ENCODE measurements at regions not wholly inside any gene's neighbourhood (a gene's known extent, or its start where the extent isn't known, plus 50 kb on each side); places are given as distances from the start of the nearest gene placed in this dataset.

DNA sequence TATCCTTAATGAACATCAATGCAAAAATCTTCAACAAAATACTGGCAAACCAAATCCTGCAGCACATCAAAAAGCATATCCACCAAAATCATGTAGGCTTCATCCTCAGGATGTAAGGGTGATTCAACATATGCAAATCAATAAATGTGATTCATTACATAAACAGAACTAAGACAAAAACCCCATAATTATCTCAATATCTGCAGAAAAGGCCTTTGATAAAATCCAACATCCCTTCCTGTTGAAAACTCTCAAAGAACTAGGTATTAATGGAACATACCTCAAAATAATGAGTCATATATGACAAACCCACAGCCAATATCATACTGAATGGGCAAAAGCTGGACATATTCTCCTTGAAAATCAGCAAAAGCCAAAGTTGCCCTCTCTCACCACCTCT lies 54.6 kb upstream of the DEPDC1 start:
- no peak for DNase-seq

DNA sequence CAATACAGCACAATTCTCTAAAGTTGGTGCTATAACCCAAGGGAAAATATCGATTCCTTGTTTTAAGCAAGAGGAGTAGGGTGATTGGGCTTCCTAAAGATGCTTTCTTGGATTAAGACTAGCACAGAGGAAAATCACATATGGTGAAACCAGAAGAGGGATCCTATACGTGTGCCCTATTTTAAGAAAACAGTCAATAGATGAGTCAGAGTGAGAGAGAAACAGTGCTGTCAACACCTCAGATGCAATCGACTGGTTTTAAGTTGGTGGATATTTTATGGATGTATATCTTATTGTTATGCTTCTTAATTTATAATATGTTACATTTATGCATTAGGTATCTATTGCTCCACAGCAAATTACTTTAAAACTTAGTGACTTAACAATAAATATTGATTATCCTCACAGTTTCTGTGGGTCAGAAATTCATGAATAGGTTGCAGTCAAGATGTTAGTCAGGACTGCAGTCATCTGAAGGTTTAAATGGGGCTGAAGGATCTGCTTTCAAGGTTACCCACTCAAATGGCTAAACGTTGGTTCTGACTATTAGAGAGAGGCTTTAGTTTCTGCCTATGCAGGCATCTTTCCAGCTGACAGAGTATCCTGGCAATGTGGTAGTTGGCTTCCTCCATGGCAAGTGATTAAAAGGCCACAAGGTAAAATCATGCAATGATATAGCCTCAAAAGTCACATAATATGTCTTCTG lies 61.6 kb upstream of the DEPDC1 start:
- DNase-seq = no peak

DNA sequence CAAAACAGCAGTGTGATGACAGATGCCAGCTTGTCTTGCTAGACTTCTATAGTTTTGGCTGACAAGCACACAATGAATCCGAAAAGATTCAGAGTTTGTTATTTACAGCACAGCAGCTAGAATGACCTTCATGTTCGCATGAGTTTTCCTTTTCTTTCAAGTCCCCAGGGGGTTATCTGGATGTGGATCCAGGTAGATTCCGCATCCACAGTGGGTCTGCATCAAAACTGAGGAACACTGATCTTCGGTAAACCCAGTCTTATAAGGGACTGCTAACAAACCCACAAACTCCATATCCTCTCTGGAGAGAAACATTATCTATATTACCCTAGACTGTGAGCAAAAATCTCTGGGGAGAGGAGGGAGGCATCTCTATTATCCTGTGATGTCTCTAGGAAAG lies 69.0 kb upstream of the DEPDC1 start:
- DNase-seq = no peak

DNA sequence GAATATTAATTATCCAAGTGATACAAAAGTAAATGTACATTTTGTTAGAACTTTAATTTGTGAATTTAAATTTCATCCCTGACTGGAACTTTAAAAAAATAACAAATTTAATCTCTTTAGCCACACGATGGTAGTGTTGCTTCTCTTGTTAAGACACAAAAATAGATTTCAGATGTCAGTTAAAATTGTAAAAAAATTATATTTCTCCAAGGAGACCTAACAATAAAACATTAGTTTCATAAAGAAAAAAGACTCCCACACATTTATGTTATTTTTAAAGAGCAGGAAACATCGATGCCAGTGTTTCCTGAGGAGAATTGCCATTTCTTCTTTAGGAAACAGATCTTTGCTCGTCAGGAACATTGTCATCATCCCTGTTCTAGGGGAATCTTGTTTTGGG lies 74.0 kb upstream of the DEPDC1 start:
- DNase-seq = no peak

DNA sequence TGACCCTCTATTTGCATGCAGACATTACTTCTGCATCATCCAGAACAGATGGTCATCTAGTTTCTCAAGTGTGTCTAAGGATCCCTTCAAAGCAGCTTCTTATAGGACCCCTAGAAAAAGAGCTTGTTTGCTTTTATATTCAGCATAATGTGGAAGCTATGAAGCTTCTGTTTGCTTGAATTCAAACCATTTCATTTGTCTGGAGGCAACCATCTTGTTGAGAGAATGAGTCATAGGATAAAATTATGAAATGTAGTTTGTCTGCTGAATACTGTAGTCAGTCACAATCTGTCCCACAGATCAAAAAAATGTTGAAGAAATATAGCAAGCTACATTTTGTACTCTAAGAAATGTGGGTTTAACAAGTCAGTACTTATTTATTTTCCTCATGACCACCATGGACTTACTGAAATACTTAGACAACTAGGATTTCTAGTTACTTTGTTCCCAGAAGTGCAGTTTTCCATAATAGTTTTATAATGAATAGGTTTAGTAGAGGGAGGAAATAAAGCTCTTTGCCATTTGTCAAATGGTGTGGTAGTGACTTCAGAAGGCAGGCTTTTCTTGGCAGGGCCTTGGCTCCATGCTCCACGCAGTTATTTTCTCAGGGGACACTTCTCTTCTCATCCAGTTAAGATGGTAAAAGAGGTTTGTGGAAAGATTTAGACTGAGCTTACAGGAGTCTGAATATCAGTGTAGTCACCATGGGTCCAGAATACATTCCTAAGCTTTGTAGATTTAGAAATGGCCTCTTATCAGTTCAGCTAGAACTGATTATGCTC lies 74.8 kb upstream of the DEPDC1 start:
- DNase-seq = no peak

DNA sequence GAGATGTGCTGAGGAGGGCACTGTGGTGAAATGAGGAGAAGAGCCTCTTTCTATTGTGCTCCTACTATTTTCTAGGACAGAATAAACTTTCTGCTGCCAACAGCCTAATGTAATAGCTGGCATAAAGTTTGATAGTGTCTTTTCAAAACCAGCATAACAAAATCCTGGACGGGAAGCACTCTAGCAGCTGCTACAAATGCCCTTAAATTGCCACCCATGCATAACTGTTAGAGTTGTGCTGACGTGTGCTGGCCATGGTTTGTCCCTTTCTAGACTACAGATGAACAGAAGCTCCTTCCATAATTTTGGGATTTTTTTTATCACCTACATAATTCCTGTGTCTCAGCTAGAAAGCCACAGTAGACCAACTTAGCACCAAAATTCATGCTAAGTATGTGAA lies 88.5 kb upstream of the DEPDC1 start:
- no peak for DNase-seq

DNA sequence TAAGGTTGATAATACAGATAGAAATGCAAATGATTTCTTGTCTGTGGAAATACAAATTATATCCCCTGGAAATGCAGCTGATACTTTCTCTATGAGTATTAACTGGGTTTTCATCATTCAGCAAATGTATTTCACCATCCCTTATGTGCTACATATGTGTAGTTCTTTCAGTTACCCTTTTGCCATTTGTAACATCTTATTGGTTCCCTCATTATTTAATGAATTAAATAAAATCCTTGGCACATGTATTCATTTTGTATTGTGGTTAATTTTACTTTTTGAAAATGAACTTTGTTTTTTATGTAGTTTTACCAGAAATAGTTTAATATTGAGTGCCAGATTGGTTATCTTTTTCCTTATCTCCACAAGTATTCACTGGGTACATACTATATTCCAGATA lies 89.9 kb upstream of the DEPDC1 start:
- DNase-seq = no peak

DNA sequence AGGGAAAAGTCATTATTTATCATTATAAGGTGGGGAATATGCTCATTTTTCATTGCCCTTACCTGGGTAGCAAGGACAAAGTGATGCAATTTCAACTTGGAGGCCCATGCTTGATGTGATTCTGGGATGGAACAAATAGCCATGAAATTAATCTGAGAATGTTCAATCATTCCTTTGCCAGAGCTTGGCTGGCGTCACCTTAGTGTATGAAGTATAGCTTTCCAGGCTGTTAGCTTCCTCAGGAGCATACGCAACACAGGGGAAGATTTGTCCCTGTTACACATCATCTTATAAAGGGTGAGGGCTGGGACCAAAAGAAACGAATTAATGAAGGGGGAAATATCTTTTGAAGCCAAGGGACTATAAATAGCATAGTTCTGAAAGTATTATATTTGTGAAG lies 91.4 kb upstream of the DEPDC1 start:
- DNase-seq = no peak

DNA sequence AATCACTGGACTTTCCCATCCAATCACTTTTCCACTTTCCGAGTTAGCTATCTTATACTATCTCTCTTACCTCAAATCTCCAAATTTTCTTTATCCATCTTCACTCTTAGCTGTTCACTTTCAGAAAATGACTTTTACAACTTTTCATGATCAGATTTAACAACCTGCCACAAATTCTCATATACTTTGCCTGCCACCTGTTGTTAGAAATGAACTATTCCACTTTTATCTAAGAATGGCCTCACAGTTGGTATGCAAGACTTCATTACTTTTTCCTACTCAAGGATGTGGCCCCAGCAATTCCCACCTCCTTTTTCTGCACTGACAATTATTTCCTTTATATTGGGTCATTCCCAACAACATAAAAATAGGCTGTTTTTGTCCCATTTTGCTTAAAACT lies 93.6 kb upstream of the DEPDC1 start:
- DNase-seq = no peak

DNA sequence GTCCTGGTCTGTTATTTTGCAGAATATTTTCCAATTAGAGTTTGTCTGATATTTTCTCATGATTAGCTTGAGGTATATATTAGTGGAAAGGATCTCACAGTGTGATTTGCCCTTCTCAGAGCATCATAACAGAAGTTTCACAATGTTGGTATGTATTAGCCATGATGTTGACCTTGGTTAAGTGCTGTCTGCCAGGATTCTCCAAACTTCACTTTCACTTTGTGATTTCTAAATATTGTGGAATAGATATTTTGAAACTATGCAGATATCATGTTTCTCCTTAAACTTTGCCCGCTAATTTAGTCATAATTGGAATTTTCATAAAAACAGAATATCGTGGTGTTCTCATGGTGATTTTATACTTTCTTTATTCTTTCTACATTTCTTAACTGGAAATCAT lies 98.0 kb upstream of the DEPDC1 start:
- DNase-seq = no peak

DNA sequence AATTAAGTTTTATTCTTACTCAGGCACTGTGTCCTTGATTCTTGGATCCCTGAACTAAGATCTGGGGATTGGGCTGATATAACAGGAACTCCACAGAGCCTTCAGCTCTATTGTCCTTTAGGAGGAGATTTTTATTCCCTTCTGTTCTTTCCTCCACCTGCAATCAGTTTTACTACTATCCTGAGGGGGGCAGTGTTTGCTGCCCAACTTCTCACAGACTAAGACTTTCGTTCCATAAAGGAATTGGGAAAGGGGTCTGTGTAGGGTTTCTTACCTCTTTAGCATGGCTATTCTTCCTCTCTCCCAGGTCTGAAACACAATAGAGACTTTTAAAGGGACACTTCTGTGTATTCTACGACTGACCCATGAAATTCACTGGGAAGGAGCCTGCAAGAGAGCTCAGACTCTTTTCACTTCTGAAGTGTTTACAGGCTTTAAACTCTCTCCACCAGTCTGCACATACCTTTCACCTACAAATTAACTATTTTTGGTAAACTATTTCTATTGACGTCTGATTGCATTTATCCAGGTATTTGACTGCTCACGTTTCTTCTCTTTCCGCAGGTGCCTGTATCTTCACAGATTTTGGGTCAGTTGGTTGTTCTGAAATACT lies 103.3 kb upstream of the DEPDC1 start:
- no peak for DNase-seq

DNA sequence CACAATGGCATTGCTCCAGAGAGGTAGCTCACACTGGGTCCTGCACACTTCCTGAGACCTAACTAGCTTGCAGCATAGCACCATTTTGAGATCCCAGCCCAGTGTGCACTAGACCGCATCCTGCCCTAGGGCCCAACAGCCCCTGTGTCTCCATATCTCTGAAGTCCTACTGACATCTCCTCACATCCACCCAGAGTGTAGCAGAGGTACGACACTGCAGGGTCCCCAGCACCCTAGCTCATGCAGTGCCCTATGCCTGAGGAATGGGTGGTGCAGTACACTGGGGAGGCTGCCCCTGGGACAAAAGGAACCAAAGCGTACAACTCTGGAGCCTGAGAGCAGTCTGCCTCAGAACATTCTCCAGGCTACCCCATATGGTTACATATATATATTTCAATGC lies 111.4 kb upstream of the DEPDC1 start:
- no peak for DNase-seq

DNA sequence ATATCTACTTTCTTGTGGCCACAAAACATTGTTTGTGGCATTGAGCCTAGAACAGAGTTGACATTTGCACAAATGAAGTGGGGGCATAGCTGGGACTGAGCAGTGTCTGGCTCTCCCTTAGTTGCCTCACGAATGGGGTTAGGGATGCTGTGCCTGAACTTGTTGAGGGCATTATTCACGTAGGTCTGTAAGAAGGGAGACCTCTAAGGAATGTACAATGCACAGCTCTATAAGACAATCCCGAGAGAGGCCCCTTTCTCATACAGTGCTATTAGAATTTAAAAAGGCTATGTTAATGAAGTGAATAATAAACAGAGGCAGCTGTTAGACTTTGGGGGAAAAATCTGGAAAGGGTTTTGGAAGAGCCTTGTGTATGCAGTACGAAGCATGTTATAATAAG lies 118.4 kb upstream of the DEPDC1 start:
- DNase-seq = no peak

DNA sequence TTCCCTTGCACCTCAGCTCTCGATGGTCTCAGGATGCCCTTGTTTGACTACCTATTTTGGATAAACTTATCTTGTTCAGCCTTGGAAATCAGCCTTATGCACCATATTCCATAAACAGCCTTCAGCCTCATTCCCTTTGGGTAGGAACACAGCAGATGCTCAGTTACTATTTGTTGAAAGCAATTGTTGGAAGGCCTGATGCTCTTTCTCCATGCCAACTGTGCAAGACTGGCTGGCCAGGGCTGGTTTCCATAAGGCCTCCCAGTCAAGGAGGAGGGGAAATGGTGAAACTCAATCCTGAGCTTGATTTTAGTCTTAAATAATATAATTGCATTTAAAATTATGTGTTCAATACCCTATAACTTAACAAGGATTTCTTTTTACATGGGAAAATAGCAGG lies 121.1 kb upstream of the DEPDC1 start:
- no peak for DNase-seq

DNA sequence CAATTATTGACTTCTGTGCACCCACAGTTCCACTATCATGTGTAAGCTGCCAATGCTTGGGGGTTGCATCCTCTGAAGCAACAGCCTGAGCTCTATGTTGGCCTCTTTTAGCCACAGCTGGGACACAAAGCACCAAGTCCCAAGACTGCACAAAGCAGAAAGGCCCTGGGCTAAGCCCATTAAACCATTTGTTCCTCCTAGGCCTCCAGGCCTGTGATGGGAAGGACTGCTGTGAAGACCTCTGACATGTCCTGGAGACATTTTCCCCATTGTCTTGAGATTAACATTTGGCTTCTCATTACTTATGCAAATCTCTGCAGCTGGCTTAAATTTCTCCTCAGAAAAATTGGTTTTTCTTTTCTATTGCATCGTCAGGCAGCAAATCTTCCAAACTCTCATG lies 123.7 kb upstream of the DEPDC1 start:
- no peak for DNase-seq

DNA sequence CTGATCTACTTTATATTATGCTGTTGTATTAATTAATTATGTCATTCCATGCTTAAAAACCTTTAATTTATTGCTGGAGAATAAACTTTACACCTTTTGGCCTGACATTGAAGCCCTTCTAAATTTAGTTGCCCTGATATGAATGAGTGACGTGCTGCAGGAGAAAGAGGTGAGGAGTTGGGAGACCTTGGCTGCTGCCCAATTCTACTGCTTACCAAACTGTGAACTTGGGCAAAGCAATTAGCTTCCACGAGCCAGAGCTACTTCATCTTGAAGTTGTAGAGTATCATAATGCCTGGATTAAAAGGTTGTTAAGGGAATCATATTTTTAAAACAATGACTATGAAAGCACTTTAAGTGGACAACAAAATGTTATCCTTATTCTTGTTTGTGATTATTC lies 126.8 kb upstream of the DEPDC1 start:
- no peak for DNase-seq

DNA sequence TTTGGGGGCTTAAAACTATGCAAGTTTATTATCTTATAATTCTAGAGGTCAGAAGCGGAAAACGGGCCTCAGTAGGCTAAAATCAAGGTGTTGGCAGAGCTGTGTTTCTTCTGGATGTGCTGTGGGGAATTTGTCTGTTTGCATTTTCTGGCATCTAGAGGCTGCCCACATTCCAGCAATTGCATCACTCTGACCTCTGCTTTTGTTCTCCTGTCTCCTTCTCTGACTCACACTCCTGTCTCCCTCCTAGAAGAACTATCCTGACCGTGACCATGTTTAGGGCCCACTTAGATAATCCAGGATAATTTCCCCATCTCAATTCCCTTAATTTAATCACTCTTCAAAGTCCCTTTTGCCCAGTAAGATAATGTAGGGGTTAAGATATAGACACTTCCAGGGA lies 127.4 kb upstream of the DEPDC1 start:
- no peak for DNase-seq

DNA sequence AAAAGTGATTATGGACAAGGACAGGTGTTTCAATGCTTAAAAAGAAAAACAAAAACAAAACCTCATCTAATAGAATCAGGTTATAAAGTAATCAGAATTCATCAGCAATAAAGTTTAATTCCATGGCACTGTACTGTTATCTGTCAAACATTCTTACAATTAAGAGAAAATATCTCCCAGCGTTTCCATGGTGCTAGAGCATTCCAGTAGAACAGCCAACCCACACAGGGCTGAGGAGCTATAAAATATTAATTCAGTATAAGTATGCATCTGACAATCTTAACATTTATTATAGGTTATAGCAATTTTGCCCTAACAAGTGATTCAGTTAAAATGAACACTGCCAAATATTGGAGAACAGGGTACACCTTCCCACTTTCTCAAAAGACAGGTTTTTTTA lies 128.7 kb upstream of the DEPDC1 start:
- no peak for DNase-seq

DNA sequence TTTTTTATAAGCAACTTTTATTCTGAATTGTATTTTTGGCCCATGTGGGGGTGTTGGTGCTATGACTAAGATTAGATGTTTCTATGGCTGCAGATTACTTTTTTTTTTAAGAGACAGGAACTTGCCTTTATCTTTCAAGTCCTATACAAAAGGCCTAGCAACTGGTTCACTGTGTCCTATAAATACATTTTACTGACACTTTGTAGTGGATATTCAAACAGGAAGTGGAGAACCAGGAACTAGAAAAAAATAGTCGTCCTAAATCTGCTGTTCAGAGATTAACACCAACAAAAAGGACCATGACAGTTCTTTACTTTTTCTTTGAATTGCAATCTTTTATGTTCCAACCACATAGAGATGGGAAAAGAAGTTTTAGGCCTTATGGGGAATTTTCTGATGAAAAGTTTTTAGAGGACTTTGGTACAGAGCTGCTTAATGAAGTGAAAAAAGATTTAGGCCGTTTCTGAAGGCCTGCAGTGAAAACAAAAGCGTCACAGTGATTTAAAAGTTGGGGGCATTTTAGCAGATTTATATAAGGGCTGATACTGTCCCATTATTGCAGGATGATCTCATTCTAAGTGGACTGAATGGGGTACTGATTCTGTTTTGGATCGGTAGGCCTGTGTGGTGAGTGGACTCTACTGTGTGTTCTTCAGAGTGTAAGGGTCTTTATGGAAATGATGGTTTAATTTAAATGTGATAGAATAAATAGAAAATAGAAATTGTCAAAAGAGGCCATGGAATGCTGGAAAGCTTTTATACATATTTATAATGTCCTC lies 136.4 kb upstream of the DEPDC1 start:
- no peak for DNase-seq

DNA sequence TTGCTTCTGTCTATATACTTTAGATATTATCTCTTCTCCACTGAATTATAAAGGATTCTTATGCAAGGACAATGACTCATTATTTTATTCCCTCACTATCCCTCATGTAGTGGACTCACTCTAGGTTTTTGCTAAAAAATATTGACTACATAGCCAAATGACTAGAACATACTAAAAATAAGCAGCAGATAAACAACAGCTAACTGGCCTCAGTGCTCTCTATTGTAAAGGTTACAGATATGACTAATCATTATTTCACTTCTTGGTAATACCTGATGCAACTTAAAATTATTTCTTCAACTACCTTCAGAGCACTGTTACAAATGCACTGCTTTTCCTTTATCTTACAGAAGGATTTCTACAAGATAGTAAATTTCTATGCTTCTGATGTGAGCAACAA lies 147.6 kb upstream of the DEPDC1 start:
- no peak for DNase-seq

DNA sequence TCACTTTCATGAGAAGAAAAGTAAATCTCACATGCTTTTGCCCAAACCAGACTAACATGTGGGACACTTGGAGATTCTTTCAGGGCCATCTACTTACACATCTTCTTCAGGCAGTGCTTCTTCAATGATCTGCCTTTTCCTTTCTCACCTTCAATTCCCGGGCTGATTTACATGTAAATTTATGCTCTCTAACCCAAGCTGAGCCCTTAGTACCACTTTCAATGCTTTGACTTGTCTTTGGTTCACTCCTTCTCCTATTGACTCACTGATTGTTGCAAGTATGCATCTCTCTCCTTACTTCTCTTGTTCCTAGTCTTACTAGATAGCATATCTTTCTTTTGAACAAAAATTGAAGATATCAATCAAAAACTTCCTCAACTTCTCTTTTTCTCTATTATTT lies 154.2 kb upstream of the DEPDC1 start:
- DNase-seq = no peak

DNA sequence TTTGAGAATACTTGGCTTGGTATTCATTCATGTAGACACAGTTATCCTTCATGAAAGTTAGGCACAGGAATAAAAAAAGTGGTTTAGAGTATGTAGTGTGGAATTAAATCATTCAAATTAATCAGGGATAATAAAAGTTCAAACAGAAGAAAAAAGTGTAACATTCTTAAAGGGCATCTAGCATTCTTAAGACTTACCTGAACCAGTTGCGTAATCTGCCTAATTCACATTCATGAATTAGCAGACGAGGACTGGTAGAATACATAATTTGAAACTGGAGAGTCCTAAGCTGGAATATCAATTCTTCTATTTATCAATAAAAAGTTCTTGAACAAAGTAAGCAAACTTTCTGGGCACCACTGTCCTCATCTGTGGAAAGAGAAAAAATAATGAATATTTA lies 157.0 kb upstream of the DEPDC1 start:
- DNase-seq = no peak

DNA sequence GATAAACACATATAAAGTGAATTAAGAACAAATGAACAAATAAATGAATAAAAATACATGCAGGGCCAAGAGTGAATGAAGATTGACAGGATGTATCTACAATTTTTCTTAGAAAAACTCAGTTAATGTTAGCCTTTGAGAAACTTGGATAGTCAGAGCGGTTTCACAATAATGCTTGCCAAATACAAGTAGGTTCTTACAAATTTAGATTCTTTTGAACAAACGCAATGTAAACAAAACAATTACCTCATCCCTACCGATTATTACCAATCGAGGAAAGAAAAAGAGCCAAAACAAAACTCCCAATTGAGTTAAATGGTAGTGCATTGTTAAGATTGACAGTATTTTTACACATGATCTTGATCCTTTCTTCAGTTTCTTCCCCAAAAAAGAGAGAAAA lies 176.9 kb upstream of the DEPDC1 start:
- DNase-seq = no peak

DNA sequence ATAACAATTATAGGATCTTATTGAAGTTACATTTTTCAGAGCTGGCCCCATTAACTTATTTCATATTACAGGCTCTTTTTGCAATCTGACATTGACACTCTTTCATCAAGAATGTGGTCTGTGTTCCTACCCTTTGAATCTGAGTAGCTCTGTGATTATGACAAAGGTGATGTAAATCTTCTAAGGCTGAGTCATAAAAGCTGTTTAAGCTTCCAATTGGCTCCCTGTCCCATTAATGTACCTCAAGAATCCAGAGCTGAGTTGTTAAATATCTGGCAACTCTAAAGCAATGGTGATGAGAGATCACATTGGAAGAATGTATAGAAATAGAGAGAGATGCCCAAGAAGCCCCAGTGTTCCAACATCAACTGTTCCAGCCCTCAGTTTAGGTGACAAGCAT lies 178.5 kb upstream of the DEPDC1 start:
- no peak for DNase-seq
